ENCODE measurements at regions not wholly inside any gene's neighbourhood (a gene's known extent, or its start where the extent isn't known, plus 50 kb on each side); places are given as distances from the start of the nearest gene placed in this dataset.
A peak's percentile ranks its signal among the peaks of the same experiment; 100 is the strongest.
"Not testable (repeated sequence)": the region's sequence is repeated elsewhere in the genome, so short reads cannot be mapped to it uniquely, and the experiment has no call there.

DNA sequence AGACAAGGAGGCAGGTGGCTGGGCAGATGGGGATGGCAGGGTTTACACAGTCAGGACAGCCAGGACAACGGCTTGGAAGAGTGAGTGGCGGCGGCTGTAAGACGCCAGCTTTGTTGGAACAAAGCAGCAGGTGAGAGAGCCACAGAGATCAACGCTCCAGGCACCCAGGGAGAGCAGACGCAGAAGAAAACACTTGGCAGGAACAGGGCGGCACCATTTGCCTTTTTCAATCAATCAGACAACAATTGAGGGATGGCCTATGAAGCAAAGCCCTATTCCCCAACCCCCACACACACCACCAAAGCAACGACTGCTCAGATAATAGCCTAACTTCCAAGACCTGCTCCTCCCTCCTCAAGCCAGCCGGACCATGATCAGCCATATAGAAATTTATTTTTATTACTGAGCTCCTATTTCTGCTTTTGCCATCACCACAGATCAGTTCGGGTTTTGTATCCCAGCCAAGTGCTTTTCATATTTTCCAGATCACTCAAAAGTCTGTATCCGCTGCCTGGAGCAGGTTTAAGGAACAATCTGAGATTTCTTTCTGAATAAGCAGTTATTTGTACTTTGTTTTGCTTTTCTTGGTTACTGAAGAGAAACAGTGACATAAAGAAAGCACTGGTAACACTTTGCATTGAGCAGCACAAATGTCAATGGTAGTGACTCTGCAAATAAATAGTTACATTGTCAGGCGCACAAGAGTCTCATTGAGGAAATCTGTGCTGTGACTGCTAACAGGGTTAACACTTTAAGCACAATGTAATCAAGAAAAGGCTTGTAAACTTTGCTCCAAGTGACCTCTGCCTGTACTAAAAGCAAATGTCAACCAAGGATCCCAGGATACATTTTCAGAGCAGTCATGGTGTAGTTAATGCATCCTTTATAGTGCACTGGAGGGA is 81.8 kb upstream of the RBPJ start:
- intact Hi-C loops (cut with DNase I), result loop anchor here (10.0 kb wide), 1 partner anchor 76 kb away; no protein-coding TSS in a partner anchor
- DNase-seq (ENCODE audit: low spot score) (no peak), ATAC-seq (peak; percentile 76)

- intact Hi-C loops (cut with DNase I), result loop anchor here (10.0 kb wide), 1 partner anchor 75 kb away; no protein-coding TSS in a partner anchor
- ATAC-seq, result peak; percentile 31
- no peak for DNase-seq (ENCODE audit: low spot score)
Observed at GRCh38 chr4:26239801-26240200, 81.0 kb upstream of the RBPJ start.

DNA sequence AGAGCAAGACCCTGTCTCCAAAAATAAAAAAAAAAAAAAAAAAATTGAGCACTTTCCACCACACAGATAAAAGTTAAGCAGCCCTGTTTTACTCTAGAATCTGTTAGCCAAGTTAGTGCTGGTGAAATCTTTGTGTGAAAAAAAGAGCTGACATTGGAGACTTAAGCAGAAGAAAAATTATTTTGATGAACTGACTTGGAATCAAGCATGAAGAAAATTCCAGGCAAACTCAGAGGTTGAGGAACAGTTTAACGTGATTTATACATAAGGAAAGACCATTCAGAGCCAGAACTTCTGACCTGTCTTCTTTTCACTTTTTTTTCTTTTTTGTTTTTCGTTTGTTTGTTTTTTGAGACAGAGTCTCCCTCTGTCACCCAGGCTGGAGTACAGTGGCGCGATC is 79.6 kb upstream of the RBPJ start:
- DNase-seq (ENCODE audit: low spot score), result no peak
- no peak for ATAC-seq
- intact Hi-C loops (cut with DNase I), result no loop called here

- intact Hi-C loops (cut with DNase I), result no loop called here
- ATAC-seq (no peak), DNase-seq (ENCODE audit: low spot score) (no peak)
Observed at GRCh38 chr4:26242451-26242850, 78.4 kb upstream of the RBPJ start.

DNA sequence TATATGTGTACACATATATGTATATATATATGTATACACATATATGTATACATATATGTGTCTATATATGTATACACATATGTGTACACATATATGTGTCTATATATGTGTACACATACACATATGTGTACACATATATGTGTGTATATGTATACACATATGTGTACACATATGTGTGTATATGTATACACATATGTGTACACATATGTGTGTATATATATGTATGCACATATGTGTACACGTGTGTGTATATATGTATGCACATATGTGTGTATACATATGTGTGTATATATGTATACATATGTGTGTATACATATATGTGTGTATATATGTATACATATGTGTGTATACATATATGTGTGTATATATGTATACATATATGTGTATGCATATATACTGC is 76.7 kb upstream of the RBPJ start:
- DNase-seq (ENCODE audit: low spot score); ATAC-seq; intact Hi-C loops (cut with DNase I): not testable (repeated sequence)

GRCh38 chr4:26248647-26249046 is 72.2 kb upstream of the RBPJ start:
- peak; percentile 58 for ATAC-seq
- no peak for DNase-seq (ENCODE audit: low spot score)

GRCh38 chr4:26252349-26253025 is 68.3 kb upstream of the RBPJ start:
- intact Hi-C loops (cut with DNase I), result no loop called here
- no peak for ATAC-seq
- no peak for DNase-seq (ENCODE audit: low spot score)

More at GRCh38 chr4:26248647-26249046, 72.2 kb upstream of the RBPJ start:
- intact Hi-C loops (cut with DNase I), result no loop called here

DNA sequence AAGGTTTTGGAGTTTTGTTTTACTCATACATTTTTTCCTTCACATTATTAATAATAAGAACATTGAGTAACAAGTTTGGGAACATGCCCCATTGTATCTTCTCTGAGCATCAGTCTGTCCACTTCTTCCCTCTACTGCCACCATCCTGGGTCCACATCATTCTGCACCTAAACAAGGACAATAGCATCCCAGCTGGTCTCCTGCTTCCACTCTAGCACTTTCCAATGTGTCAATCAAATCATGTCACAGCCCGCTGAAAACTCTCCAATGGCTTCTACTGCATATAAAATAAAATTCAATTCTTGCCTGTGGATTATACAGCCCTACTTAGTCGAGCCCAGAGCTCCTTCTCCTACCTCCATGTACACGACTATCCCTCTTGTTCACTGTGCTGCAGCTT is 66.8 kb upstream of the RBPJ start:
- DNase-seq (ENCODE audit: low spot score) (no peak), ATAC-seq (no peak)
- intact Hi-C loops (cut with DNase I), result no loop called here

DNA sequence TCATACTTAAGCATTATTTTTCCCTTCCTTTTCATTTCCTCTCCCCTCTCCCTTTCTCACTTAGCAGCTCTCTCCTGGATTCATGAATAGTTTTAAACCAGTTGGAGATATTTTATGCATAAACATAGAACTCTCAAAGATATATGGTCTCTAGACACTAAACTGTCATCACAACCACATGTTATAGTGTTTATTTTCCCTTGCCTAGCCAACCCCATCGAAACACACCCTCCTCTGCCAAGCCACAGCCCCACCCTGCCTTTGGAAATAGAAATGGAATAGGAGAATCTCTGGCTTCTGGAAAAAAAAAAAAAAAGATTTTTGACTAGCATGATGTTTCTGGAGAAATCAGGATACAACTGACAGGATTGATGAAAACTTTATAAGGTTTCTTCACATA is 64.8 kb upstream of the RBPJ start:
- DNase-seq (ENCODE audit: low spot score) (no peak), ATAC-seq (peak; percentile 89)
- intact Hi-C loops (cut with DNase I), result no loop called here

GRCh38 chr4:26257444-26257843 is 63.4 kb upstream of the RBPJ start:
- ATAC-seq; DNase-seq (ENCODE audit: low spot score); intact Hi-C loops (cut with DNase I): not testable (repeated sequence)

DNA sequence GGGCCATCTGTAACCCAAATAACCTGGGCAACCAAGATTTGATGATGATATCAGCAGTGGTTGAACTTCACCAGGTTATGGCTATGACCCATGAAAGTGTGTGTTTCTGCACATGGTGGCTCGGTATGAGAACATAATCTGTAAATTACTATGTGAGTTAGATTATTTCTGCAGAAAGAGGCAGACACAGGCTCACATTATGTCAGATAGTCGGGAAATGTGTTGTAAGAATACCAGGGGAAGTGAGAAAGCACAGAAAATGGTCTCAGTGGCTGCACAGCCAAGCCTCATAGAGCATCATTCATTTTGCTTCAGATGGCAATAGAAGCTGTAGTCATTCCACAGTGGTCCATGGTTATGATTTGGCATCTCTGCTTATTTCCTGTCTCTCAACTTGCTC is 63.0 kb upstream of the RBPJ start:
- ATAC-seq (no peak), DNase-seq (ENCODE audit: low spot score) (no peak)
- intact Hi-C loops (cut with DNase I), result no loop called here

DNA sequence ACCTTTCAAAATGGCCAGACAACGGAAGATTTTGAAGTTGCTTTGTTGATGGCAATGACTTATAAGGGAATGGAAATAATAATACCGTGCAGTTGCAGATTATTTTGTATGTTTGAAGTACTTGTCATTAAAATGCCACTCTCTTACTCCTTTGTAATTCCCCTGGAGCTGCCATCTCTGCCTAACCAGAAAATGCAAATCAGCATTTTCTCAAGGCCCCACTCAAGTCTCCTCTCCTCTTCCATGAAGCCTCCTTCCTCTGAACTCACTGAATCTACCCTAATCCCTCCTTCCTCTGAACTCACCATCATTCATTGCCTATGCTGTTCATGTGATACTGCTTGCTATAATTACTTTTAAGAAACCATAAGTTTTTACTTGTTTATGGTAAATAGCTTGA is 60.2 kb upstream of the RBPJ start:
- ATAC-seq (no peak), DNase-seq (ENCODE audit: low spot score) (no peak)
- intact Hi-C loops (cut with DNase I), result no loop called here

DNA sequence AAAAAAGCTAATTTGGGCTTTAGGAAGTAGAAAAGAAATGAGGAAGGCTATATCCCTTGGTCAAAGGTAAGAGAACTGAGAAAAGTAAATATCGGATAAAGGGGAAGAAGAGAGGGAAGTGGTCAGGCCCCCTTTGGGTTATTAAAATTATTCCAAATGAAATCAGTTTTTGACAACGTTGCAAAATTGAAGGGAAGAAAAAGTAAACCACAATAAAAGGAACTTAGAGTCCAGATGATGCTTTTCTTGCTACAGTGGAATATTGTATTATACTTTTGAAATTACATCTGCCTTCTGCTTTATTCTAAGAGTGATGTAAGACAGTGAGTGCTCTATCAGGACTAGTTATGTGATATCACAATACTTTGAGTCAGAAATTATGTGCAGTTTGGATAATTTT is 59.4 kb upstream of the RBPJ start:
- ATAC-seq (peak; percentile 36), DNase-seq (ENCODE audit: low spot score) (no peak)
- intact Hi-C loops (cut with DNase I), result no loop called here

- DNase-seq (ENCODE audit: low spot score) (no peak), ATAC-seq (no peak)
- intact Hi-C loops (cut with DNase I), result no loop called here
Observed at GRCh38 chr4:26263165-26263564, 57.6 kb upstream of the RBPJ start.

DNA sequence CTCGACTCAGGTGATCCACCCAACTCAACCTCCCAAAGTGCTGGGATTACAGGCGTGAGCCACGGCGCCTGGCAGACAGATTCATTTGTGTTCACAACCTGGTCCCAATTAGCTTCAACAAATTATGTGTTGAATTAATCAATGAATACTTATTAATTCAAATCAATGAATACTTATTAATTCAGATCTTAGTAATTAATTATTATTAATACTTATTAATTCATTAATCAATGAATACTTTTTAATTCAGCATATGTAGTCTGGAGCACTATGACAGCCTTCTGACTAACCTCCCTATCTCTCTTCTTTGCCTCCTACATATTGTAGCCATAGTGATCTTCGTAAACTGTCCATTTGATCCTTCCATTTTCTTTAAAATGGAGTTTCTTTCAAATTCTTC is 56.7 kb upstream of the RBPJ start:
- intact Hi-C loops (cut with DNase I), result no loop called here
- ATAC-seq, result no peak
- DNase-seq (ENCODE audit: low spot score), result no peak

- ATAC-seq (peak; percentile 96), DNase-seq (ENCODE audit: low spot score) (peak; percentile 80)
- intact Hi-C loops (cut with DNase I), result no loop called here
Observed at GRCh38 chr4:26267087-26267486, 53.7 kb upstream of the RBPJ start.

GRCh38 chr4:26268246-26268645 is 52.6 kb upstream of the RBPJ start:
- ATAC-seq (no peak), DNase-seq (ENCODE audit: low spot score) (no peak)
- intact Hi-C loops (cut with DNase I), result no loop called here

- no peak for DNase-seq (ENCODE audit: low spot score)
- no peak for ATAC-seq
- intact Hi-C loops (cut with DNase I), result no loop called here
Observed at GRCh38 chr4:26269038-26269437, 51.8 kb upstream of the RBPJ start.
